Neutrophil (primary cell): ENCODE measurements at regions not wholly inside any gene's neighbourhood (a gene's known extent, or its start where the extent isn't known, plus 50 kb on each side); places are given as distances from the start of the nearest gene placed in this dataset.

Source experiments
- H3K27ac ChIP-seq: fragments of 200-600 bp; sonication (generic); 2 replicates; pipeline ENCODE4 v1.5.1; 2016; ENCODE audit warnings: mild to moderate bottlenecking, moderate library complexity
- H3K27me3 ChIP-seq: fragments of 200-600 bp; sonication (generic); 2 replicates; pipeline ENCODE4 v1.6.0; 2016; ENCODE audit warnings: mild to moderate bottlenecking
- H3K36me3 ChIP-seq: fragments of 200-600 bp; sonication (generic); 2 replicates; pipeline ENCODE4 v1.5.1; 2017
- H3K4me1 ChIP-seq, 2 experiments: fragments of 200-600 bp in 1 of 2; sonication (generic) in 1 of 2; 1 replicate in 1 of 2; 2 replicates in 1 of 2; pipeline versions ENCODE4 v1.5.1 to v1.6.1; 2013 to 2016; ENCODE audit warnings: low read depth in 1 of 2, low read length in 1 of 2, mild to moderate bottlenecking in 1 of 2, moderate library complexity in 1 of 2; ENCODE audit not compliant: control insufficient read depth in 1 of 2, insufficient read depth in 1 of 2
- H3K4me3 ChIP-seq, 2 experiments: fragments of 200-600 bp in 1 of 2; sonication (generic) in 1 of 2; 1 replicate in 1 of 2; 2 replicates in 1 of 2; pipeline ENCODE4 v1.5.1; 2013 to 2016; ENCODE audit warnings: low read depth in 1 of 2, low read length in 1 of 2, mild to moderate bottlenecking in 1 of 2, moderate library complexity in 1 of 2
- H3K9me3 ChIP-seq: fragments of 200-600 bp; sonication (generic); 2 replicates; pipeline ENCODE4 v1.5.1; 2016
- TF ChIP-seq, protein P1 (sequence below): fragments of 200-600 bp; sonication (generic); IDR thresholded peaks from 2 replicates; pipeline ENCODE4 v1.5.1; 2016; ENCODE audit warnings: antibody characterized with exemption

DNA sequence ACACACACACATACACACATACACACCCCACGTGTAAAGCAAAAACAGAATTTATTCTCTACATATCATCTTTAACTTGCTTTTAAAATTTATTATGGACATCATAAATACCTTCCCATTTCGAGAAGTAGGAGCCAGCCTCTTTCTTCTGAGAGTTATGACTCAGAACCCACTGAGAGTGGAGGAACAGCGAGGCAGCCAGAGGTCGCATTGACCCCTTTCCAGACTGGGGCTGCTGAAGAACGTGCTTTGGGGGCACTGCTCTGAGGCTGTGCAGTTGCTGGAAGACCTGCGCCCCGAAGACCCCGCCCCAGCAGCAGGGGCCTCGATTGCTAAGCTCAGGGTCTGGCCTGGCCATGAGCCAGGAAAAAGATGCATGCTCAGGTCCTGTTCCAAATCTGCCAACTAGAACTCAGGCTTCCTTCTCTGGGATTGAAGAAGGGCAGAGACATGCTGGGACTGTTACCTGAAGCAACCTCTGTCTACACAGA, 133.8 kb upstream of the TWIST2 start:
- Histone ChIP-seq H3K27me3 (peaks cover 42% of the 10 kb centered on the region), H3K27ac (no peak overlapping the region), H3K4me1 (no peaks in the 10 kb centered on the region), H3K36me3 (no peaks in the 10 kb centered on the region), H3K4me3 (no peak overlapping the region), H3K9me3 (no peaks in the 10 kb centered on the region)
- TF ChIP-seq, protein P1, sequence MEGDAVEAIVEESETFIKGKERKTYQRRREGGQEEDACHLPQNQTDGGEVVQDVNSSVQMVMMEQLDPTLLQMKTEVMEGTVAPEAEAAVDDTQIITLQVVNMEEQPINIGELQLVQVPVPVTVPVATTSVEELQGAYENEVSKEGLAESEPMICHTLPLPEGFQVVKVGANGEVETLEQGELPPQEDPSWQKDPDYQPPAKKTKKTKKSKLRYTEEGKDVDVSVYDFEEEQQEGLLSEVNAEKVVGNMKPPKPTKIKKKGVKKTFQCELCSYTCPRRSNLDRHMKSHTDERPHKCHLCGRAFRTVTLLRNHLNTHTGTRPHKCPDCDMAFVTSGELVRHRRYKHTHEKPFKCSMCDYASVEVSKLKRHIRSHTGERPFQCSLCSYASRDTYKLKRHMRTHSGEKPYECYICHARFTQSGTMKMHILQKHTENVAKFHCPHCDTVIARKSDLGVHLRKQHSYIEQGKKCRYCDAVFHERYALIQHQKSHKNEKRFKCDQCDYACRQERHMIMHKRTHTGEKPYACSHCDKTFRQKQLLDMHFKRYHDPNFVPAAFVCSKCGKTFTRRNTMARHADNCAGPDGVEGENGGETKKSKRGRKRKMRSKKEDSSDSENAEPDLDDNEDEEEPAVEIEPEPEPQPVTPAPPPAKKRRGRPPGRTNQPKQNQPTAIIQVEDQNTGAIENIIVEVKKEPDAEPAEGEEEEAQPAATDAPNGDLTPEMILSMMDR = no peak

DNA sequence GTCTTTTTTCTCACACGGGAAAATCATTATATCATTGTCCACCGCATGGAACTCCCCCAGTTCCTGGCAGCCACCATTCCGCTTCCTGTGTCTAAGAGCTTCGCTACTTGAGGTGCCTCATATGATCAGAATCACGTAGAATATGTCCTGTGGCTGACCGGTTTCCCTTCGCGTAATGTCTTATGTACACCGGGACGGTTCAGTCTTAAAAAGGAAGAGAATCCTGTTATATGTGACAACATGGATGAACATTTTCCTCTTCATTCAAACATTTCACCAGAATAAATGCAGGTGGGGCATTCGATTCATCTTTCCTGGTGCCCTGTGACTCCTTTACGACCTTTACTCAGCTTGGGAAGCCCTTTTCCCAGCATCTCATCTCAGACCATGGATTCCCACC, 131.7 kb upstream of the TWIST2 start:
- Histone ChIP-seq H3K4me3 (no peak overlapping the region), H3K27me3 (peaks cover 23% of the 10 kb centered on the region), H3K9me3 (no peaks in the 10 kb centered on the region), H3K36me3 (no peaks in the 10 kb centered on the region), H3K27ac (no peak overlapping the region), H3K4me1 (no peaks in the 10 kb centered on the region)
- TF ChIP-seq, protein P1 = no peak

DNA sequence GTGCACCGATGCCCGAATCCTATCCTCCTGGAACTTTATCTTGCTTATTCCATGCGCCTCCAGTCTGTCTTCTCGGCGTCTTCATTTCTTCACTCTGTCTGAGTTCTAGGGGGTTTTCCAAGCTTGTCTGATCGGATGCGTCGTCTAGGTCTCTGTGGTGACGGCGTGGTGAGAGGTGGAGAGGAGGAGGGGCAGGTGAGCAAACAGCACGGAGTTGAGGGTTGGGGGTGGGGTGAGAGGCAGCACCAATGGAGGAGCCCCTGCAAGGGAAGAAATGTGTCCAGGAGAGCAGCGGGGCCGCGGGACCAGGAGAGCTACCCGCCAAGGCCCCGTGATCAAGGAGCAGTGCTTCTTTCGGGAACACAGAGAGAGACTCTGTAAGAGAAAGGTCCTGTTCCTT, 131.3 kb upstream of the TWIST2 start:
- H3K27me3 ChIP-seq = peaks cover 23% of the 10 kb centered on the region
- H3K4me1 ChIP-seq = no peaks in the 10 kb centered on the region
- no peaks in the 10 kb centered on the region for H3K9me3 ChIP-seq
- TF ChIP-seq, protein P1 = no peak
- H3K36me3 ChIP-seq = no peaks in the 10 kb centered on the region
- no peak overlapping the region for H3K27ac ChIP-seq
- no peak overlapping the region for H3K4me3 ChIP-seq

DNA sequence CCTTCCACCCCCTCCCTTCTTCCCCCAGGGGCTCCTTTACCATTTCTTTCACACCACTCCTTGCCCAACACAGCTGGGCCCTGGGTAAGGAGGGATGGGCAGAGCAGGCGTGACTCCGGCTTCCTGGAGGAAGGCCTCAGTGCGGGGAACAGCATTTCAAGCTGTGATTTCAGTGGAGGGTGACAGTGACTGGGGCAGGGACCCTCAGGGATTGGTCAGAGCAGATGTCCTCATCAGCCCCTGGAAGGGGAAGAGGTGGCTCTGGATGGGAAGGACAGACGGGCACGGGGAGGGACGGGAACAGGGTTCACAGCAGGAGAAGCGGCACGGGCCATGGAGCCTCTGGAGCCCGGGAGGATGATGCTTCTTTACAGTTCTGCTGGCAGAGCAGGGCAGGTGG, 130.8 kb upstream of the TWIST2 start:
- H3K36me3 ChIP-seq = no peaks in the 10 kb centered on the region
- no peak overlapping the region for H3K4me3 ChIP-seq
- no peaks in the 10 kb centered on the region for H3K4me1 ChIP-seq
- no peak overlapping the region for H3K27ac ChIP-seq
- H3K9me3 ChIP-seq = no peaks in the 10 kb centered on the region
- TF ChIP-seq, protein P1 = no peak
- peaks cover 21% of the 10 kb centered on the region for H3K27me3 ChIP-seq

DNA sequence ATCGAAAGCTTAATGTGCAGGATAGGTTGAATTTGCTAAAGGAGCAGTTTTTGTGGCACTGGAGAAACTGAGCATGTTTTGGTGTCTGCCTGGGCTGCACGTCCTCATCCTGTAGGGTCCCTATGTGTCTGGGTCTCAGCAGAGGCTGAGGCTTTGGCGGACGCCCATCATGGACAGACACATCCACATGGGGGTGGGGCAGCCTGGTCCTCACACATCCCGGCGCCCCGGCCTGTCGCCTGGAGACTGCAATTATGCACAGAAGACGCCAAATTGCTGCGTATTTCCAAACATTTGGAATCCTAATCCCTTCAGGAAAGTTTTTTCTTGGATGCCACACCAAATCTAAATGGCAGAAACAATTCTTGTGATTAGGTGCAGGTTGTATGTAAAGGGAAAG, 128.2 kb upstream of the TWIST2 start:
- H3K27ac ChIP-seq = no peak overlapping the region
- no peaks in the 10 kb centered on the region for H3K4me1 ChIP-seq

More for the DNA sequence above, 128.2 kb upstream of the TWIST2 start:
- H3K4me3 ChIP-seq = no peak overlapping the region
- H3K36me3 ChIP-seq = no peaks in the 10 kb centered on the region
- TF ChIP-seq, protein P1 = no peak
- H3K9me3 ChIP-seq = no peaks in the 10 kb centered on the region
- H3K27me3 ChIP-seq = peaks cover 16% of the 10 kb centered on the region
